Activated T-helper 1 cell treated with anti-CD3 and anti-CD28 coated beads, Interleukin-2, amount 50 U/mL, for 16 hours (primary cell): ENCODE measurements at regions not wholly inside any gene's neighbourhood (a gene's known extent, or its start where the extent isn't known, plus 50 kb on each side); places are given as distances from the start of the nearest gene placed in this dataset.
A peak's percentile ranks its signal among the peaks of the same experiment; 100 is the strongest.
"Not testable (repeated sequence)": the region's sequence is repeated elsewhere in the genome, so short reads cannot be mapped to it uniquely, and the experiment has no call there.

Experiments
- DNase-seq, 2 donors: peaks; one replicate each; pipeline ENCODE4 v3.0.0-alpha.2; 2020; ENCODE audit warnings: low read depth in 1 of 2, low spot score in 1 of 2

DNA sequence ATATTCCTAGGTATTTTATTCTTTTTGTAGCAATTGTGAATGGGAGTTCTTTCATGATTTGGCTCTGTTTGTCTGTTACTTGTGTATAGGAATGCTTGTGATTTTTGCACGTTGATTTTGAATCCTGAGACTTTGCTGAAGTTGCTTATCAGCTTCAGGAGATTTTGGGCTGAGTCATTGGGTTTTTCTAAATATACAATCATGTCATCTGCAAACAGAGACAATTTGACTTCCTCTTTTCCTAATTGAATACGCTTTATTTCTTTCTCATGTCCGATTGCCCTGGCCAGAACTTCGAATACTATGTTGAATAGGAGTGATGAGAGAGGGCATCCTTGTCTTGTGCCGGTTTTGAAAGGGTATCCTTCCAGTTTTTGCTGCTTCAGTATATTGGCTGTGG is 234.6 kb upstream of the RASGRP1 start:
- DNase-seq: not testable (repeated sequence)

DNA sequence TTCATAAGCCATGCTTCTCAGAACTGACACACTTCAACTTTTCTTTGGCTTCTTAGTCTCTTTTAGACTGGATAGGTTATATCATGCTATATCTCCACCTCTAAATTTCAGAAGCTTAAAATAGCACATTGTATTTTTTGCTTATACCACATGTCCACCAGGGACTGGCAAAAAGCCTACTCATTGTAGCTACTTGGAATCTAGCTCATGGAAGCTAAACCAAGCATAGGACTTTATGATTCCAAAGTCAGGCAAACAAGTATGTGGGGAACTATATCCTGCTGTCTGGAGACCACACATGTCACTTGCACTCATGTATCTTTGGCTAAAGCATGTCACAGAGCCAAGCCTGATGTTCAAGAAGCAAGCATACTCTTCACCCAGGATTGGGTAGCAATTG is 245.0 kb upstream of the RASGRP1 start:
- DNase-seq: no peak

DNA sequence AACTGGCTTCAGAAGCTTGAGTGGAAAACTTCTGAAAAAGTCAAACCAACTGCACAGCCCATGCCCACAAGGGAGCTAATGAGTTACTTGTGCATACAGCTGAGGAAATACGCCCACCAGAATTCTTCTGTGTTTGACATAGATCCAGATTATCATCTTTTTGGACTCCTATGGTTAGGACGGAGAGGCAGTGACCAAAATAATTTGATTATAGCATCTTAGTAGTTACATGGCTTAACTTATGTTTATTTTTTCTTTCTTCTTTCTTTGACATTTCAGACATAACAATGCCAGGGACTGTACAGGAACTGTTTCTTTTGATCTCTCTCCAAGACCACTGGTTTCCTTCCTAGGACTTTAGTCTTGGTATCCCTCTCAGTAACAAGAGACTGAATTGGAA is 246.1 kb upstream of the RASGRP1 start:
- DNase-seq: no peak

DNA sequence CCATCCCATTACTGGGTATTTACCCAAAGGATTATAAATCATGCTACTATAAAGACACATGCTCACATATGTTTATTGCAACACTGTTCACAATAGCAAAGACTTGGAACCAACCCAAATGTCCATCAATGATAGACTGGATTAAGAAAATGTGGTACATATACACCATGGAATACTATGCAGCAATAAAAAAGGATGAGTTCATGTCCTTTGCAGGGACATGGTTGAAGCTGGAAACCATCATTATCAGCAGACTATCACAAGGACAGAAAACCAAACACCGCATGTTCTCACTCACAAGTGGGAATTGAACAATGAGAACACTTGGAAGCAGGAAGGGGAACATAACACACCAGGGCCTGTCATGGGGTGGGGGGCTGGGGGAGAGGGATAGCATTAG is 249.6 kb upstream of the RASGRP1 start:
- not testable (repeated sequence) for DNase-seq

DNA sequence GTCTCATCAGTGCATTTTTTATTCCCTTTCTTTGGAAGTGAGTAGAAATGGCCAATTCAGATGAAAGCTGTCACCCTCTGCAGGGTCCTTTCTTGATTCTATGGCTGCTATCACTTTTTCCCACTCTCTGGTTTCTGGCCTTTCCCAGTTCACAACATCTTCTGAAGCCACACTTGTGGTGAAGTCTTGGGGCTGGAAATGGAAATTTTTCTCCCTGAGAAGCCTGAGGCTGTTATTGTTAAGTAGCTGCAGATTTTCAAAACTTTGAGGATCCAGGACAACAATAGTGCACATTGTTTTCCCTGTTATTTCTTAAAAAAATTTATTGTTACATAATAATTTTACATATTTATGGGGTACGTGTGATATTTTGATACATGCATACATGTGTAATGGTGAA is 250.3 kb upstream of the RASGRP1 start:
- no peak for DNase-seq

DNA sequence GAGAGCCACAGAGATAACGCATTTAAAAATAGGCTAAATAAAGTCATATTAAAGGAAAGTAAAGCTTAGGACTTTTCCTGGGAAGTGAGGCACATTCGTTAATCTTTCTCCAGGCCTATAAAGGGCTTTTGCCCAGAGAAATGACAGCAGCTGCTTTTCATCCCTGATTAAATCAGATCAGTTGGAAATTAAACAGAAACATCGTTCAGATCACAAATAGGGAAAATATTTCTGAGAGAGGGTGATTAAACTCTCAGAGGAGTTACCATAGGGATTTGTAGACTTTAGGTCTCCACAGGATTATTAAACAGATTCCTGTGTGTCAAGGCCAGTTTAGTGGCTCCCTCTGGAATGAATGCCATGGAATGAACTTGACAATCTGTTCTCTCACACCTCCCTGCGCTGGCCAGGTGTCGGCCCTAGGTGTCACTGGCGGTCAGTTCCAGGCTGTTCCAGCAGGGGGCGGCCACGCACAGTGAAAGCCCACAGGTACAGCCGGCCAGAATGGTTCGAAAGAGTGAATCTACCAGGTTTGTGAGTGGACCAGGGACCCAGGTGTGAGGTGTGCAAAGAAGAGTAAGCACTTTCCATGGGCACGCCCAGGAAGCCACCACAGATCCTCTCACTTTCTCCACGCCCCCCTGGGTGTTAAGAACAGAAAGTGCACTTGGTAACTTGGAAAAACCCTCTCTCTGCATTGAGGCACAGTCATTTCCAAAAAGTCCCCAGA is 253.0 kb upstream of the RASGRP1 start:
- peak; percentile 65 to 81 for DNase-seq

DNA sequence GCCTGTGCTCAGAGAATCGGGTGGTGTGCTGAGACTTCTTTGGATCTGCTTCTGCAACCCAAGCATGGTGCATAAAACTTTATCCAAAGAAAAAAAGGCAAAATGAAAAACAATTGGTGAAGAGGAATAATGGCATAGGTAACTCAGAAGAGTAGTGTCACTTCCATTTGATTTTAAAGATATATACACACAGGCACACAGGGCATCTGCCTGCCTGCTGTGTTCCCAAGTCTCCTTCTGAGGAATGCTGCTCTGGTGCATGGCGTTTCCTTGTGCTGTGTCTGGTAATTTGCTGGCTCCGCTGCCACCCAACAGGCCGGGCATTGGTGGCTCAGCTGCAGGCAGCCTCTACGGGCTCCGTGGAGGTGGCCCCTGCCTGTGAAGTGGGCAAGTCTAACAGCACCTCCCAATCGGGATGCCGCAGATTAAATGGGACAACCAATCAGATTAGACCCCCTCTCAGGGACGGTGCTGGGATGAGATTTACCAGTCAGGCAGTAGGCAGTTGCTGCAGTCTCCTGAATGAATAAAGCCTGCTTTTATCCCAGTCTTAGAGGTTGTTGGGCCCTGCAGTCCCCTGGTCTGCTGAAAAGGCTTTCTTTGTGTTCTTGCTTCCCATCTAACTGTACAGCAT is 253.7 kb upstream of the RASGRP1 start:
- no peak for DNase-seq

DNA sequence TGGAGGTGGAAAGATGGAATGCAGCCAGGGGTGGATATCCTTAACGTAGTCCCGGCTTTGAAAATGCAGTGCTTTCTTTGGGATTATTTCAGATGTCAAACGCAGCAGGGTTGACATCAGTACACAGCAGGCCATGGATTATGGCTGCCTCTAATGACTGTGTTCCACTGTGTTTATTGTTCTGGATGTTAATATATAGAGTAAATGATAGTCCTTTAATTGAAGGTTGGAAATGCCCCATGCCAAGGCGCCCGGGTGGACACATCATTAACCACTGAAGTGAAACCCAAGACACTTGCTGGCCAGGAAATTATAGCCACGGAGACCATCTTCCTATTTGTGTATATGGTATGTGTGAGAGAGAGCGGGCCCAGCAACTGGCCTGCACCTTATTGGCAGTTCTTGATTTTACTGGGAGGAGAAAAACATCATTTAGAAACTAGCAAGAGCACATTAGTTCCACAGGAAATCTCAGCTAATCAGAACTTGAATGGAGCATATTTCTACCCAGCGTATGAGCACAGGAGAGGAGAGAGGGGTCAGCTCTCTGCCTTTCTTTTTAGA is 254.9 kb upstream of the RASGRP1 start:
- no peak for DNase-seq

DNA sequence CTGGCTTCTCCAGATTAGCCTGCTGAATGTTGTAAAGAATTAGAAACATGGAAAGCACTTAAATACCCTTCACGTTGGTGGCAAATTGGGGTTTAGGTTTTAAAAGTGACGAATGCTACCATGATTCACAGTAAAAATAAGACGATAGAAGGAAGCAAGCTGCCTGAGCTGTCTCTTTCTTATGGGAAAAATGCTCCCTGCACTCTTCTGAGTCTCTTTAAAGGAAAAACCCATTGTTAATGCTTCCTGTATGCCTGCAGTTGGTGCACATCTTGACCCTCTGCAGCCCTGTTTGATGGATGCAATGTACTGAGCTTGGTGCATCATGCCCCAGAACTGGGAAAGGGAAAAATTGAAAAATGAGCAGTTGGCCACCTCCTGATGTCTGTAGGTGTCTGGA is 258.6 kb upstream of the RASGRP1 start:
- DNase-seq: no peak

DNA sequence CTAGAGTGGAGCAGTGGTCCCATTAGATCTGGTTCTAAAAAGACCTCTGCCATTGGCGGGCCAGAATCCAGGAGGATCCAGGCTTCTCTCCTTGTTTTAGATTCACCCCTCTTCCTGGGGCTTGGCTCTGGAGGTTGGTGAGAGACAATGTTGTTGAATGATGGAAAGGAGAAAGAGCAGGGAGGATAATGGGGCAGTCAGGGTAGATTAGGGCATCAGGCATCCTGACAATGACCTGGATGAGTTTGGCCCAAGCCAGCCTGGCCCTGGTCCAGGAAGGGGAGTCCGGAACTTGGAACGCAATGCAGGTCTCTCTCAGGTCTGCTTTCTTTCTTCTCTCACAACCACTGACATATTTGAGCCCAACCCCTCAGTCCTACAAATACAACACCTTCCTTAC is 260.1 kb upstream of the RASGRP1 start:
- DNase-seq: no peak

DNA sequence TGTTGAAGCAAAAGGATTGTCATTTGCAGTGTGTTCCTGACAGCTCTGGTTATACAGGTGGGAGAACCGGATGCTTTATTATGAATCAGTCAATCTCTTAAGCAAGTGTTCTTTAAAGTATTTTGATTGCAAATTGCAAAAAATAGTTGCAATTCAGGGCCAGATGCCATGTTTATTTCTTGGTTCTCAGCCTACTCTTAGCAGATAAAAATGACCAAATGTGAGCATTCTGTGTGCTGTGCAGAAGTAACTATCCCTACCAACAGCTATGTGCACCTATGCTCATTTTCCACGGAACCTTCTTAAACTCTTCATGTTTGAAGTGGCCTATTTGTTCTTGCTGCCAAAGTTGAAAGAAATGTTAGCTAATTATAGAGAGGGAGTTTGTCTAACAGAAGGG is 262.3 kb upstream of the RASGRP1 start:
- no peak for DNase-seq

DNA sequence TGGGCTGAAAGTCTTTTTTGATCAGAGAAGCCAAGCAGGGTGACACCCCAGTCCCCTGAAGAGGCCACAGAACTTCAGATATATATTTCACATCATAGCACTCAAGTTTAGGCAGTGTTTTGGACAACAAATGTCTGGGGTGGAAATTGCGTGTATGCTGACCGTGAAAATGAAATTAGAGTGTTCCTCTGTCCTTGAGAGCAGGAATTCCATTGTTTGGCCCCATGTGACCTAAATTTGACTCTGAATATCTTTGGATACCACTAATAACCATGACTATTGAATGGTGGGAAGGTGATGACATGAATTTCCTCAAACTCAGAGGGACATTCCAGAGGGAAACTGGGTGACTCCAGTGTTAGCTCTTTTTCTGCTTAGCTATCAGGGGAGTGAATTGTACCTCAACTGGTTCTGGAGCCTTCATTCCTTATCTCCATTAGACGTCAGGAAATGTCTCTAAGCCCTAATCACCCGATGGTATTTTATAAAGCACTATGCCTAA is 263.5 kb upstream of the RASGRP1 start:
- no peak for DNase-seq

DNA sequence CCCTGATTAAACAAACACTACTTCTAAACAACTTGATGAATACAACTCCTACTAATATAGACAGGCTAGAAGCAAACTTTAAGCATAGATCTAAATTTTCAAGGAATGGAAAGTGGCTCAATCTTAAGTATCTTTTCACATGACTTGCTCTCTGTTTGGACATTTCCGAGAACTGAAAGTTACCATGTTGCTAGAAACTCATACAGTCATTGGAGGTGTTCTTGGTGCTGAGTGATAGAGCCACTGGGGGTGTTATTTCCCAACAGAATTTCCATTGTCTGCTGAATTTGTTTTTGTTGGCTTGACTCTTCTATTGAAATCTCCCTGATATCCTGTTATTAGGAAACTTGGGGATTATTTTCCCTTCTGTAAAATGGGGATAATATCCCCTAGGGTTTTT is 264.5 kb upstream of the RASGRP1 start:
- no peak for DNase-seq

DNA sequence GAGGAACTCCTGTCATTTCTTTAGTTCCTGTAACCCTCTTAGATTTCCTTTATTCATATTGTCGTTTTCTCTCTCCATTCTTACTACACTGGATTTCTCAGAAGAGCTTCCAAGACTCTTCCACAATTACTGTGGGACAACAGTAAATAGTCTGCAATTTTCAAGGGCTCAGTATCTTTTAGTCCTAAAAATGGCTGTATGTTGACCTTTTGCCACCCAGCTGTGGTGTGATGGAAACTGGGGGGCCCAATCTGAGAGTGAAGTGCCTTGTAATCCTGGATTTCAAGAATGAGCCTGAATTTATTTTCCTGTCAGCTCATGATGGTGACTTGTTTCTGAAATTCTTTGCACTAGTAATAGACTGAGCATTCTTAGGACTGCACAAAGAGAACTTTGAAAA is 277.6 kb upstream of the RASGRP1 start:
- no peak for DNase-seq

DNA sequence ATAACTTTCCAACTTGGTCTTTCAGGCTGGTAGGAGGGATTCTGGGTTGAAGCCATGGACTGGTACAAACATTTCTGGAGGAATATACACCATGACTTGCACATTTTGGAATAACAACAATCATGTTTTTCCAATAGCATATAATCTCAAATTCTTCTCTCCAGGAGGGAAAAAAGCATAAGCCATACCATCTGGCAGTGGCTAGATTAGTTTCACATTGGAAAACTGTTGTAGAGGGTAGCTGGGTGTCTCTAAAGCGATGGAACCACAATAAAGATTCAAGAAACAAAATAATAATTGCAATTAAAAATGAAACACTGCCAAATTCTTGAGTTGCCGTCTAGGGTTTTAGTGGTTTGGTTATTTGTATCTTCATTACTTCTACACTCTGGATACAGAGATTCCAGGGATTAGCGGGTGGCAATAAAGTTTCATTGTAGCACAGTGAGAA is 278.5 kb upstream of the RASGRP1 start:
- no peak for DNase-seq

DNA sequence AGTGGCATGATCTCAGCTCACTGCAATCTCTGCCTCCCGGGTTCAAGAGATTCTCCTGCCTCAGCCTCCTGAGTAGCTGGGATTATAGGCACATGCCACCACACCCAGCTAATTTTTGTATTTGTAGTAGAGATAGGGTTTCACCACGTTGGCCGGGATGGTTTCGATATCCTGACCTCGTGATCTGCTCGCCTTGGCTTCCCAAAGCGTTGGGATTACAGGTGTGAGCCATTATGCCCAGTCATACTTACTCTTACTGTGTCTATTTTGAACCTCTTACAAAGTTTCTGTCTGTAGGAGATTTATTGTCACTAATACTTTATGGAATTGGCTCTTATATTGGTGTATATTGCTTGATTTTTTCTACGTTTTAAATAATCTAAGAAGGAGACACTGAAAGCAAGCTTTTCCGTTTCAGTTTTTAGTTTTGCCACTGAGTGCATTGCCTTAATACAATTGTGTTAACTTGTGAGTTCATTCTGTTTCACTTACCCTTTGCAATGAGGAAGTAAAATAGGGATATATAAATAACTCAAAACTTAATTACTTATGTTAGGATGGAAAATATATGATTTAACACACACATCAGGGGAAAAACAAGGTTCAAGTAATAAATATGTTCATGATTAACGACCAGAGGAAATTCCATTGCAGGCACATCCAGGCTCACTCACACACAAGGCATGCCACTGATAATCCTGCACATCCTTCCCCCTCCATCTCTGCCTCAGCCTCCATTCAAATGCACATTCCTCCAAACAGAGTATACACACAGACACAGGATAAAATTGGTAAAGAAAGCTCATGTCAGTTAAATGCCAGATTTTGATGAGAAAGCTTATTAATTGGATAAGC is 279.3 kb upstream of the RASGRP1 start:
- DNase-seq: no peak

DNA sequence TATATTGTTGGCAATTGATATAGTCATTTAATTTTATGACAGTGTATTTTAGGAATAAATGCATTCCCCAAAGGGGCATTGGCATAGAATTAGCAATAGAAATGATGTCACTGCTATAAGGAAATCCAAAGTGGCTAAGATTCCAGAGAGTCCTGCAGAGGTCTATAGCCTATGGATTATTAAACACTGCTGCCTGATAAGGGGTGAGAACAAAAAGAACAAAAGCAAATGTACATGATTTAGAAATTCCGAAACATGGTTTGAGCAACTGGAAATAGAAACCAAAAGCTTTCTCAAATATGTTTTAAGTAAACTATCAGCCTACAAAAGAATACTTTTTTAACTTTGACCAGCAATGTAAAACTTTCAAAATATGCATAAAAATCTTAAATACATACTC is 280.1 kb upstream of the RASGRP1 start:
- no peak for DNase-seq

DNA sequence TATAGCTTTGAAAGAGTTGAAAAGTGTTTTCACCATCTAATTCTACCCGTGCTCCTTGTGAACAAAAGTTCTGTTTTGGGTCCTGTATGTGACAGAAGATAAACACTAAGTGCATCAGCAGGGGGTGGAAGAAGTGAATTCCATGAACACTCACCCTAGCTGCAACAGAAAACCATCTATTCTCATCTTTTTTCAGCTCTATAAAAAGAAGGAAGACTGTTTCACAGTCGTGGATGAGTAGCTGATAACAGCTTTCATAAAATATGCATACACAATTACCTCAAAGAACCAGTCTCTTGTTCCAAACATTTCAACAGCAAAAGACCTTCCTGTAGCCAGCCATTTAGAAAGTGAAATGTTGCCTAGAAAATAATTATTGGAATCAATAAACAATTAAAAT is 281.7 kb upstream of the RASGRP1 start:
- no peak for DNase-seq

DNA sequence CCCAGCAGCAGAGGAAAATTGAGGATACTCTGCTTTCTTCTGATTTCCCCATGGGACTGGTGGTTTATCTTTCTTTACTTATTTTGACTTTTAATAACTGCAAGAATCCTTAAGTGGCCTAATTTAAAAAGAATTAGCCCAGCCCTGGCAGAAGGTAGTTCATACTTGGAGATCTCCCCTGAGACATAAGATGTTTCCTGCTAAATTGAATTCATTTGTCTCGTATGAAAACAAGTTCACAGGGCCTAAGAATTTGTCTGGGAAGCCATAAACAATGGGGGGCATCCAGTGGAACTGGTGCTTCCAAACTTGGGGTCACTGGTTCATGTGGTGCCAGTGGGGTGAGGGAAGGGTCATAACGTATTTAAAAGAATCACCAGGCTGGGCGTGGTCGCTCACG is 283.1 kb upstream of the RASGRP1 start:
- DNase-seq: no peak

DNA sequence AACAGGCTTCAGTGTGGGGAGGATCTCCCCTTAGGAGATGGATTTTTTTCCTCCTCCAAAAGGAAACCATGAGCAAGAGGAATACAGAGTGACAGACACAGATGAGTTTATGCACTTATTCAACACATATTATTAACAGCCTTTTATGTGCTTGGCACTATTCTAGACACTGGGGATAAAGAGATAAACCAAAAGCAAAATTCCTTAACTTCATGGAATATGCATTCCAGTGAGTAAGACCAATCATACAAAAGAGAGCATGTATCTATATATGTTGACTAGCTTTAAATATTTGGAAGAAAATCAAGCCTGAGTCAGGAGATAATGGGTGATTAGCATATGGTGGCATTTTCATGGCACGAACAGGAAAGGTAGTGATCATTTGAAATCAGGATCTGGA is 284.4 kb upstream of the RASGRP1 start:
- DNase-seq: no peak

DNA sequence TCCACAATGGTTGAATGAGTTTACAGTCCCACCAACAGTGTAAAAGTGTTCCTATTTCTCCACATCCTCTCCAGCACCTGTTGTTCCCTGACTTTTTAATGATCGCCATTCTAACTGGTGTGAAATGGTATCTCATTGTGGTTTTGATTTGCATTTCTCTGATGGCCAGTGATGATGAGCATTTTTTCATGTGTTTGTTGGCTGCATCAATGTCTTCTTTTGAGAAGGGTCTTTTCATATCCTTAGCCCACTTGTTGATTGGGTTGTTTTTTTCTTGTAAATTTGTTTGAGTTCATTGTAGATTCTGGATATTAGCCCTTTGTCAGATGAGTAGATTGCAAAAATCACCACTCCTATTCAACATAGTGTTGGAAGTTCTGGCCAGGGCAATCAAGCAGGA is 287.6 kb upstream of the RASGRP1 start:
- DNase-seq: not testable (repeated sequence)

DNA sequence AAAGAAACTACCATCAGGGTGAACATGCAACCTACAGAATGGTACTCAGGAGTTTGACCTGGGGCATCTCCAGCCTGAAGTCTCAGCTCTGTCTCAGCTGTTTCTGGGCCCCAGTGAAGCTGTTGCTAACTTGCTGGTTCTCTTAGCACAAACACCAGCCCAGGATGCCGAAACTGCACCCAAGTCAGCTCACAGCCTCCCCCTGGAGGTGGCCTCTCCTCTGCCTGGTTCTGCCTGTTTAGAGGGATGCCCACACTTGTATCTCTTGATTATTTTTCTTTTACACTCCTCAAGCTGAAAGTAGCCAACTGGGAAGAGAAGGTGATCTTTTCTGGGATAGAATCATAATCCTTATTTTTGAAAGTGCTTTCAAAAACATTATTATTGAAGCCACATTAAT is 289.0 kb upstream of the RASGRP1 start:
- no peak for DNase-seq
